Left cardiac atrium (tissue), 4 donors: ENCODE measurements at regions not wholly inside any gene's neighbourhood (a gene's known extent, or its start where the extent isn't known, plus 50 kb on each side); places are given as distances from the start of the nearest gene placed in this dataset.

ENCODE experiments used
- ATAC-seq, 2 donors: fragments of 200-7000 bp; cut with Tn5 transposase; one replicate each; pipeline ENCODE4 v1.9.1; 2020; ENCODE audit warnings: mild to moderate bottlenecking in 2 of 2, moderate library complexity in 2 of 2
- DNase-seq: peaks from one replicate; pipeline ENCODE4 v3.0.0-alpha.2; 2020
- intact Hi-C, 2 donors: fragments of 100-400 bp; cut with DNase I; formaldehyde crosslinking; loops; one replicate each; pipeline versions ENCODE4 v1.14.1 to v1.15.1; 2022 to 2023
- donor health status: DM: no; HTN: yes; CAD: no.
- donor health status: DM: no; HTN: yes; CAD: no; lungs with severe emphysema.
- donor health status: DM: yes; HTN: yes; CAD: no.
- donor health status: Dilated cardiomyopathy.

- DNase-seq (no peak), ATAC-seq (no peak)
- intact Hi-C loops: no loop called here
These were observed 1554.4 kb upstream of the LRRTM1 start for GRCh38 chr2:81858998-81859397.

GRCh38 chr2:81853341-81853740 lies 1548.8 kb upstream of the LRRTM1 start:
- no peak for DNase-seq
- no peak for ATAC-seq
- intact Hi-C loops: no loop called here

- DNase-seq (no peak), ATAC-seq (no peak)
- intact Hi-C loops: no loop called here
These were observed 1548.1 kb upstream of the LRRTM1 start for GRCh38 chr2:81852651-81853050.

GRCh38 chr2:81839780-81840179 lies 1535.2 kb upstream of the LRRTM1 start:
- DNase-seq (no peak), ATAC-seq (no peak)
- intact Hi-C loops: no loop called here

GRCh38 chr2:81835321-81836000 lies 1530.9 kb upstream of the LRRTM1 start:
- ATAC-seq: no peak
- DNase-seq: no peak
- intact Hi-C loops: no loop called here

GRCh38 chr2:81786811-81787210 lies 1482.3 kb upstream of the LRRTM1 start:
- DNase-seq (no peak), ATAC-seq (no peak)
- intact Hi-C loops: no loop called here

GRCh38 chr2:81767187-81767912 lies 1462.8 kb upstream of the LRRTM1 start:
- ATAC-seq (no peak), DNase-seq (no peak)
- intact Hi-C loops: no loop called here

GRCh38 chr2:81747481-81748070 lies 1443.0 kb upstream of the LRRTM1 start:
- DNase-seq (no peak), ATAC-seq (no peak)
- intact Hi-C loops: no loop called here

GRCh38 chr2:81739966-81740365 lies 1435.4 kb upstream of the LRRTM1 start:
- intact Hi-C loops: no loop called here
- DNase-seq: no peak
- no peak for ATAC-seq

GRCh38 chr2:81734981-81735380 lies 1430.4 kb upstream of the LRRTM1 start:
- DNase-seq (no peak), ATAC-seq (no peak)
- intact Hi-C loops: no loop called here

GRCh38 chr2:81714817-81715216 lies 1410.3 kb upstream of the LRRTM1 start:
- intact Hi-C loops: no loop called here
- no peak for DNase-seq
- no peak for ATAC-seq

- no peak for DNase-seq
- intact Hi-C loops: no loop called here
- no peak for ATAC-seq
These were observed 1402.3 kb upstream of the LRRTM1 start for GRCh38 chr2:81706856-81707255.

- intact Hi-C loops: no loop called here
- DNase-seq (no peak), ATAC-seq (no peak)
These were observed 1399.3 kb upstream of the LRRTM1 start for GRCh38 chr2:81703831-81704230.

GRCh38 chr2:81692566-81692965 lies 1388.0 kb upstream of the LRRTM1 start:
- intact Hi-C loops: no loop called here
- no peak for ATAC-seq

GRCh38 chr2:81675641-81676040 lies 1371.1 kb upstream of the LRRTM1 start:
- intact Hi-C loops: no loop called here
- no peak for DNase-seq
- ATAC-seq: no peak

More at GRCh38 chr2:81692566-81692965, 1388.0 kb upstream of the LRRTM1 start:
- DNase-seq: no peak

GRCh38 chr2:81672923-81673322 lies 1368.4 kb upstream of the LRRTM1 start:
- no peak for DNase-seq
- intact Hi-C loops: no loop called here
- ATAC-seq: no peak

GRCh38 chr2:81672516-81672915 lies 1368.0 kb upstream of the LRRTM1 start:
- ATAC-seq: no peak
- DNase-seq: no peak
- intact Hi-C loops: no loop called here

- intact Hi-C loops: no loop called here
- DNase-seq: no peak
- ATAC-seq: no peak
These were observed 1366.3 kb upstream of the LRRTM1 start for GRCh38 chr2:81670885-81671284.

- intact Hi-C loops: no loop called here
- no peak for DNase-seq
- ATAC-seq: no peak
These were observed 1356.5 kb upstream of the LRRTM1 start for GRCh38 chr2:81661081-81661480.

GRCh38 chr2:81658227-81658626 lies 1353.7 kb upstream of the LRRTM1 start:
- no peak for DNase-seq
- ATAC-seq: no peak
- intact Hi-C loops: no loop called here
